Choroid plexus epithelial cell (primary cell): ENCODE measurements at regions not wholly inside any gene's neighbourhood (a gene's known extent, or its start where the extent isn't known, plus 50 kb on each side); places are given as distances from the start of the nearest gene placed in this dataset.
A peak's percentile ranks its signal among the peaks of the same experiment; 100 is the strongest.

Experiments
- DNase-seq: peaks from one replicate; pipeline ENCODE4 v3.0.0-alpha.2; 2010; ENCODE audit warnings: low read depth
- H3K4me3 ChIP-seq: 2 replicates; pipeline ENCODE4 v1.5.1; 2011; ENCODE audit warnings: low read depth, mild to moderate bottlenecking, control low read depth, low read length, moderate library complexity
- TF ChIP-seq, protein P1 (sequence below): conservative IDR thresholded peaks from 2 replicates; pipeline ENCODE4 v1.5.1; 2011; ENCODE audit warnings: low read depth, mild to moderate bottlenecking, control low read depth, inconsistent platforms, low read length, moderate library complexity

DNA sequence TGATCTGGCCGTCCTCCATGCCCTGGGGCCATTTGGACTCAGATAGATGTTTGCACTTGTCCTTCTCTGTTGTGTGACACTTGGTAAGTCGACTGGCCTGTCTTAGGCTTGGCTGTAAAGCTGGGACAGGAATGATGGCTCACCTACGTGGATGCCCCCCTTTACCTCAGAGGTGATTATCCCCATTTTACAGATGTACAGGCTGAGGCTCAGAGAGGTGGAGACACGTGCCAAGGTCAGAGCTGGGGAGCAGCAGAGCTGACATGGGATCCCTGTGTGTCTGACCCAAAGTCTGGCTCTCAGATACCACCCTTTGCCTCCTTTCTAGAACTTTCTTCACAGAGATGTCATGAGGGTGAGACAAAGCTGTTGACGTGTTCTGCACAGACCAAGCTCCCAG is 71.3 kb upstream of the CIBAR2 start:
- H3K4me3 ChIP-seq = no peak overlapping the region
- no peak for DNase-seq
- TF ChIP-seq, protein P1, sequence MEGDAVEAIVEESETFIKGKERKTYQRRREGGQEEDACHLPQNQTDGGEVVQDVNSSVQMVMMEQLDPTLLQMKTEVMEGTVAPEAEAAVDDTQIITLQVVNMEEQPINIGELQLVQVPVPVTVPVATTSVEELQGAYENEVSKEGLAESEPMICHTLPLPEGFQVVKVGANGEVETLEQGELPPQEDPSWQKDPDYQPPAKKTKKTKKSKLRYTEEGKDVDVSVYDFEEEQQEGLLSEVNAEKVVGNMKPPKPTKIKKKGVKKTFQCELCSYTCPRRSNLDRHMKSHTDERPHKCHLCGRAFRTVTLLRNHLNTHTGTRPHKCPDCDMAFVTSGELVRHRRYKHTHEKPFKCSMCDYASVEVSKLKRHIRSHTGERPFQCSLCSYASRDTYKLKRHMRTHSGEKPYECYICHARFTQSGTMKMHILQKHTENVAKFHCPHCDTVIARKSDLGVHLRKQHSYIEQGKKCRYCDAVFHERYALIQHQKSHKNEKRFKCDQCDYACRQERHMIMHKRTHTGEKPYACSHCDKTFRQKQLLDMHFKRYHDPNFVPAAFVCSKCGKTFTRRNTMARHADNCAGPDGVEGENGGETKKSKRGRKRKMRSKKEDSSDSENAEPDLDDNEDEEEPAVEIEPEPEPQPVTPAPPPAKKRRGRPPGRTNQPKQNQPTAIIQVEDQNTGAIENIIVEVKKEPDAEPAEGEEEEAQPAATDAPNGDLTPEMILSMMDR = no peak

DNA sequence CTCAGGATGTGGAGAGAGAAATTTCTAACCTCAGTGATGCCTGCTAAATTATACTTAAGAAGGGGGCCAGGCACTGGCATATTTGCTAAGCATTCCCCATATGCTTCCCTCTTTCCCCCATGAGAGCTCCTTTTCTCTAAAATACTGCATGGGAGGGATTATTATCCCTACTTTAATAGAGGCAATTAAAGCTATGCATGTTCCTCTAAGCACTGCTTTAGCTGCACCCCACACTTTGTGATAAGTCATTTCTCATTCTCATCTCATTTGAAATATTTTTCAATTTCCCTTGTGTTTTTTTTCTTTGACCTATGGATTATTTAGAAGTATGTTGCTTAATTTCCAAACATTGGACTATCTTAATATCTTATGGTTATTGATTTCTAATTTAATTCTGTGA is 72.1 kb upstream of the CIBAR2 start:
- no peak overlapping the region for H3K4me3 ChIP-seq
- DNase-seq = no peak
- TF ChIP-seq, protein P1 = no peak

DNA sequence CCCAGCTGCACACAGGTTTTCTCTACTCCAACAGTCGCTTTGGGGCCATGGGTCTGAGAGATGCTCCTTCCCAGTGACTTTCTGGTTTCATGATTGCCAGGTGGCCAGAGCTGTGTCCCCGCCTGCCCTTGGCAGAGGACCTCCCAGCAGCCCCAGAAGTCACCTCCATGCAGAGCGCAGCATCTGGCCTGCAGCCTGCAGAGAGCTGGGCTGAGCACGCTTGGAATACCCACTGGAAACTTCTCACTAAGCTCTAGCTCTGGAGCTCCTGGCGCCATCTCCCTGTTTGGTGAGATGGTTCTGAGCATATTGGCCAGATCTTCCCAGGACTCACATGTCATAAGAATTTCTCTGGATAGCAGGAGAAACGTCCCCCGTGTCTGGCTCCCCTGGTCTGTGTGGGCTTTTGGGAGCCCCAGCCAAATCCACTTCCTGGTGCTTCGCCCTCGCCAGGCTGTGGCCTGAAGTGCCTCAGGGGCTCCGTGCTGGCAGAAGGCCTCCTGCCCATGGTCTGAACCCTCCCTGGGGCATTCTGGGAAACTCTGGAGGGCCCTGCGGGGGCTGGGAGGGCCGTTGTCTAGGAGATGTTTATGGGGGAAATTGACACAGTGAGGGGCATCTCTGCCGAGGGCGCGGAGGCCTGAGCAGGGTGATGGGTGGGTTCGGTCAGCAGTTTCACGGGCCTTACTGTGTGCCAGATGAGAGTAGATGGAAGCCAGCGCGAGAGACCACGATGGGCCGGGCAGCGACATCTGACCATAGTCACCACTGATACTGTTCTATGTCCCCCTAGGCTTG is 73.2 kb upstream of the CIBAR2 start:
- TF ChIP-seq, protein P1 = no peak
- no peak for DNase-seq
- H3K4me3 ChIP-seq = no peak overlapping the region

DNA sequence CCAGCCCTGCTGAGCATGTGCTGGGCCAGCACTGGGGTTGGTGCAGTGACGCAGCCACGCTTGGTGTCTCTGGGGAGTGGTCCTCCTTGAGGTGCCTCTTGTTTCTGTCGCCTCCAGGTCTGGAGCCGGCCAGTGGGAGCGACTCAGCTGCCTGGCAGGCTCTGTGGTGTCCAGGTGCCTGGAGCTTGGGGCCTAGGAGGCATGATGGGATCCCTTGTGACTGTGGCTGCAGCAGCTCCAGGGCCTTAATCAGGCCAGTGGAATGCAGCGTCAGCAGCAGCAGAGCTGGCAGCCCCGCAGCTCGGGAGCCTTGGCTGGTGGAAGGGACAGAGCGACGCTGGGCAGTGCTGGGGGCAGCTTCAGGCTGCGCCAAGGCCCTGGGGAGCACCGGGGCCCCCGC is 74.7 kb upstream of the CIBAR2 start:
- H3K4me3 ChIP-seq = no peak overlapping the region
- TF ChIP-seq, protein P1 = no peak
- DNase-seq = peak; percentile 63

DNA sequence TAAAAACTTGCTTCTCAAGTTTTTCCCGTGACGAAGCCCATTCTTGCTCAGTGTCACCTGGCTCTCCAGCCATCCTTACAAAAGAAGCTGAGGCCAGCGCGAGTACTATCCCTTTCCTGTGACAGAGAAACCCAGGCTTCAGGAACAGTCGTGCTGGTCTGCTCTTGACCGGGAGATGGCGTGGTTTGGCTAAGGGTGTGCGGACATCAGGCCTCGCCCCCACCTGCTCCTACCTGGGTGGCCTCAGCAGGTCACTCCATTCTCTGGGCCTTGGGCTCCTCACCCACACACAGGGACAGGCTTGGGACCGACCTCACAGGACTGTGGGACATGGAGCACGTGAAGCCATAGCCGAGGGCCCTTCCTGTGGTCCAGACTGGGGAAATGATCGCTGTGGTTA is 75.2 kb upstream of the CIBAR2 start:
- TF ChIP-seq, protein P1 = no peak
- DNase-seq = no peak
- no peak overlapping the region for H3K4me3 ChIP-seq

DNA sequence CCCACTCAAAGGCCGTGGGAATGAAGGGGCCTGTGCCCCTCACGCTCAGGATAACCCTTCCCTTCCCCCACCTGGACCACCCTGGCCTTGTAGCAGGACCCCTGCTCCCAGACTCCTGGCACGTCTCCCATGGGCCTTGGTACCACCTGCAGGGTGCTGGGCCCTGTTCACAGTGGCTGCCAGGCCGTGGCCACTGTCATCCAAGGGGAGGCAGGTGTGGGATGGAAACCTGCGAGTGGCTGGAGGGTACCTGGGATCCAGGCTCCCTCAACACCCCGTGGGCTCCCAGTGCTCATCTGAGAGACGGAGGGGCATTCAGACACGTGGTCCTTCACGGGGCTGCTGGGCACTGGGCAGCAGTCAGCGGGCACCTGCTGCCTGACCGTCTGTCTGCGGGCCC is 75.6 kb upstream of the CIBAR2 start:
- H3K4me3 ChIP-seq = no peak overlapping the region
- no peak for DNase-seq
- TF ChIP-seq, protein P1 = no peak

DNA sequence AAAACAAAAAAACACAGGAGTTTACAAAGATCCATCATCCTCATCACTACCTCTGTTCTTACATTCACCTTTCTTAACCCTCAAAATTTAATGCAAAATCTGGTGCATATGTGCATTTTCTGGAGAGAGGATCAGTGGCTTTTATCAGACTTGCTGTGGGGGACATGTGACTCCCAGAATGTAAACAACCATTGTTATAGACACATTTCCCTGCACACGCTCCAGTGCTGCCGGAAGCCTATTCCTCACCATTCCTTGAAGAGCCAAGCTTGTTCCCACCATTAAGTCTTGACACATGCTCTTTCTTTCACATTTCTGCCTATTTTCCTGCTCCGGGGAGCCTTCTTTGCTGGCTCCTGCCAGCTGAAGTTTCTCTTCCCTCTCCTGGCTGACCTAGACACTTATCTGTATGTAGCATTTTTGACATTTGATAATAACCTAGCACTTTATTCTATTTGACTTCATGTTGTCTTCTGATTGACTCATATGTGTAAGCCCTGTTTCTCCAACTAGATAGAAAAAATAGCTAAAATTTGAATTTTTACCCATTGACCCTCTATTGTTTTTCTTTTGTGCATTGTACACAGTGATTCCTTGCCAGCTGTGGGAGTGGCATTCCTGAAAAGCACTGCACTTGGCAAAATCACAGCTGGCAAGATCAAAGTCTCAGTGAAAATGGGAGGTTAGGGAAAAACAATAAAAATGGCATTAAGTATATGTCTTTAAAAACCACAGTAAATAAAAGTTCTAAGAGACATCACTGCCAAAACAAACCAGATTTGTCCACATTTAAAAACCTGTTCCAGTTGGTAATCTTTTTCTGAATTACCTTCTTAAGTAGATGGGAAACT is 76.8 kb upstream of the CIBAR2 start:
- no peak overlapping the region for H3K4me3 ChIP-seq
- DNase-seq = no peak
- TF ChIP-seq, protein P1 = no peak
